ELF-1 (cell line): ENCODE measurements at regions not wholly inside any gene's neighbourhood (a gene's known extent, or its start where the extent isn't known, plus 50 kb on each side); places are given as distances from the start of the nearest gene placed in this dataset.
A peak's percentile ranks its signal among the peaks of the same experiment; 100 is the strongest.

Experiments used
- DNase-seq: peaks from one replicate; pipeline ENCODE4 v3.0.0-alpha.2; 2016; ENCODE audit warnings: low read depth, low spot score

DNA sequence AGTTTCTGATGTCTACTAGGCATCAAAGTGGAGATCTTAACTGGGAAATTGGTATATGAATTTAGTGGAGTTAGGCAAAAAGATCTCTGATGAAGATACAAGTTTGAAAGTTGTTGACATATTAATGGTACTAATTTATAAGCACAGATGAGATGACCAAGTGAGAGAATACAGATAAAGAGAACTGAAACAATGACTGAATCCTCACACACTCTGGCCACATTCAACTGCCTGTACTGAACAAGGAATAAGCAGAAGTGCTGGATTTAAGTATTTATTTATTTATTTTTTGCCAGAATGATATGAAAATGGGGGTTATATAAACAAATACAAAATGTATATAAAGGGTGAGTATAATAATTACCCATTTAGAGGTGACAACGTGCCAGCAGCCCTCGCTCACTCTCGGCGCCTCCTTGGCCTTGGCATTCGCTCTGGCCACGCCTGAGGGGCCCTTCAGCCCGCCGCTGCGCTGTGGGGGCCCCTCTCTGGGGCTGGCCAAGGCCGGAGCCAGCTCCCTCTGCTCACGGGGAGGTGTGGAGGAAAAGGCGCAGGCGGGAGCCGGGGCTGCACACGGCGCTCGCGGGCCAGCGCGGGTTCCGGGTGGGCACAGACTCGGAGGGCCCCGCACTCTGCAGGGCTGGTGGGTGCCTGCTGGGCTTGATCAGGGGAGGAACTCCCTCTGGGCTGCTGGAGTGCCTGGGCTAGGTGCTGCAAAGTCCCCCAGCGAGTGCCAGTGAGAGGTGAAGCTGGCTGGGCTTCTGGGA lies 1363.9 kb upstream of the CRIM1 start:
- DNase-seq: no peak

DNA sequence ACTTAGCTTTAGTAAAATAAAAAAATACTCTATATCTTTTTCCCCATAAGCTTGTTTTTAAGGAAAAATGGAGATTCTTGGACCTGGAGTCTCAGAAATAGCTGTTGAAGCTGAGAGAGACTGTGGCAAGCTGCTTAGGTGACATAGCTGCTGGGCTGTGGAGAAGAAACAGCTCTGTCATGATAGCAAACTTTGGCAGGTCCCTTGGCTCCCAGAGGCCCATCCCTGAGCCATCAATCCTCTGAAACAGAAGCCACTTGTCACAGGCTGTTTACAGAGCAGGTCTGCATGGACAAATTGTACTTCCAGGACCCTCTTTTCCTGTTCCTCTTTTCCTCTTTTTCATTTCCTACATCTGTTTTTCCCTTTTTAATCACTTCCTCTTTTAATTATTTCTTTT lies 1370.1 kb upstream of the CRIM1 start:
- DNase-seq: peak; percentile 44

DNA sequence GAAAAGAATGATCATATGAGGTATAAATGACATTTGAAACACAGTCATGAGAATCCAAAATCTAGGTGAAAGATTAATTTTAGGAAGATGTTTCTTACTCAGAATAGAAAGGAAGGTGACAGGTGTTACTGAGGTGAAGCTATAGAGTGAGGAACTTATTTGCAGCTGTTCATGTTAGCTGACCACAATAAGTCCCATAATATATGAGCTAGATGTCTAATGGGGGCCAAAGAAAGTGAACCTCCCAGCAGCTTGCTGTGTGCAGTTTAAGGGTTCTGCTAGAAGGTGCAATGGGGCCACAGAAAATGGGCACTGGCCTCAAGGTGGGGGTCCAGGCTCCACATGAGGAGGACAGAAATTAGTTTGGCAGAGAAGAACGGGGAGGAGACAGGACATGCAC lies 1374.9 kb upstream of the CRIM1 start:
- DNase-seq: no peak

DNA sequence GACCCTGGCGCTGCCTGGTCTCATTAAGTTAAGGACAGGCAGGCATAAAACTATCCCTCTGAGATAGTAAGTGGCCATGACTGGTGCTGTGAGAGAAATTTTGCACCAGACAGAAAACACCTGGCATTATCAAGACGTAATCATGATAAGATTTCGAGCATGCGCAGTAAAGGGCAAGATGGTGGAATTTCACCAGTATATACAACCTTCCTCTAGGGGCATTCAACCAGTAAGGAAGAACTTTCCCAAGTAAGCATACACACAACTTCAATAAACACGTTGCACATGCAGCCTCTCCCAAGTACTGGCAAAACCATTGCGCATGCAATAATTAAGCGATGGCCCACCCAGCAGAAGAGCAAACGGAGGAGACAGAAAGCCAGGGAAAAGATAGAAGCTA lies 1376.4 kb upstream of the CRIM1 start:
- no peak for DNase-seq

DNA sequence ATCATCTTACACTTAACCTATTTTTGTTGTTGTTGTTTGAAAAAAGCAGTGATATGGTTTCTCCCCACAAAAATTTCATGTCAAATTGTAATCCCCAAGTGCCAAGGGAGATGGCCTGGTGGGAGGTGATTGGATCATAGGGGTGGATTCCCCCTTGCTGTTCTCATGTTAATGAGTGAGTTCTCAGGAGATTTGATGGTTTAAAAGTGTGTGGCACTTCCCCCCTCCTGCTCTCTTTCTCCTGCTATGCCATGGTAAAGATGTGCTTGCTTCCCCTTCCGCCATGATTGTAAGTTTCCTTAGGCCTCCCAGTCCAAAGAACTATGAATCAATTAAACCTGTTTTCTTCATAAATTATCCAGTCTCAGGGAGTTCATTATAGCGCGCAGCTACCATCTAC lies 1362.7 kb upstream of the FAM98A start:
- DNase-seq: no peak

DNA sequence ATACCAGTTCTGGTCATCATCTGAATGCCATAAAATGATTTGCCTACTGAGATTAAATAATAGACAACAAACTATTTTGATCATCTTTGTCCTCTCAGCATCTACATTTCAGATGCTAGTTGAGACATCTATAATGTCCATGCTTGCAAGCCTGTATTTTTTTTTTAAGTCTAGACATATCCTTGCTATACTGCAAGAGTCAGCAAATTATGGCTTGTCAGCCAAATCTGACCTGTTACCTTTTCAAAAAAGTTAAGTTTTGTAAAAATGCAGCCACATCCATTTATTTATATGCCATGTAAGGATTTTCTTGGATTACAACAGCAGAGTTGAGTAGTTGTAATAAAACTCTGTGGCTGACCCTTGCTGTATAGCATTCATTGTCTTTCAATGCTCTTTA lies 1355.7 kb upstream of the FAM98A start:
- DNase-seq: no peak

DNA sequence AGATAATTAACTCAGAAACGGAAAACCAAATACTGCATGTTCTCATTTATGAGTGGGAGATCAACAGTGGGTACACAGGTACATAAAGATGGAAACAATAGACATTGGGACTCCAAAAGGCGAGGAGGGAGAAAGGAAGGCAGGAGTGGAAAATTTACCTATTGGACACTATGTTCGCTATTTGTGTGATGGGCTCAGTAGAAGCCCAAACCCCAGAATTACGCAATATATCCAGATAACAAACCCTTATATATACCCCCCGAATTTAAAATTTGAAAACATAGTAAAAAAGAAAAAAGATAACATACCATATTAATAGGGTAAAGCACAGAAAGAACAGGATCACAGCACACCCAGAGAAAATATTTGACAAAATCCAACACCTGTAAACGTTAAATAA lies 1351.7 kb upstream of the FAM98A start:
- DNase-seq: no peak

DNA sequence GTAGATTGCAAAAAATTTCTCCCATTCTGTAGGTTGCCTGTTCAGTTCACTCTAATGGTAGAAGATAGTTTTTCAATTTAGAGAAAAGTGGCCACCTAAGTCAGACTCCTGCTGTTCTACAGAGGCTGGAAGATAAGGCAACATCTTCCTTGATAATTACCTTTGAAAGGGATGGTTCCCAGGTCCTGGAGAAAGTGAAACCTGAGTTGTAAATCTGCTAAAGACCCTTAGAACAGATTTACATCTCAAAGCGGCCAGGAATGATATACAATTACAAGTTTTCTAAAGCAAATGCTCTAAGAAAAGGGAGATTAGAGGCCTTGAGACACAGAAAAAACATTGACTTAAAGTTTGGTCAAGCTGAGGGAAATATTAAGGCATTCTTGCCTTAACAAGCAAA lies 1350.2 kb upstream of the FAM98A start:
- peak; percentile 16 for DNase-seq

DNA sequence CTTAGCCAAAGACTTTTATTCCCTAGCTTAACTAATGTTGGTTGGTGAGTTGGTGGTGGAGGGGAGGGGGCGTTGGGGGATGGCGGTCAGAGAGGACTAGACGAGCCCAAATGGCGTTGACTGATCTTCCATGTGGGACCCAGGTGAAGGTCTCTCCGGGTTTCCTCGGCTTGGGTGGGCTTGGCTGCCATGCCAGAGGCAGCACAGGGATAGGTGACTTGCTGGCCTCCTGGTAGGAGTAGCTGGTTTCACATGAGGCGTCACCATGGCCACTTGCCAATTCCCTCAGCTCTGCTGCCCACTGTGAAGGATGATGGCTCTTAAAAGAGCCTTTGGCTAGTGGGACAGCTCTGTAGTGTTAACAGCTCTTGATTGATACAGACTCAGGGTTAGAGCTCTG lies 1337.0 kb upstream of the FAM98A start:
- no peak for DNase-seq

DNA sequence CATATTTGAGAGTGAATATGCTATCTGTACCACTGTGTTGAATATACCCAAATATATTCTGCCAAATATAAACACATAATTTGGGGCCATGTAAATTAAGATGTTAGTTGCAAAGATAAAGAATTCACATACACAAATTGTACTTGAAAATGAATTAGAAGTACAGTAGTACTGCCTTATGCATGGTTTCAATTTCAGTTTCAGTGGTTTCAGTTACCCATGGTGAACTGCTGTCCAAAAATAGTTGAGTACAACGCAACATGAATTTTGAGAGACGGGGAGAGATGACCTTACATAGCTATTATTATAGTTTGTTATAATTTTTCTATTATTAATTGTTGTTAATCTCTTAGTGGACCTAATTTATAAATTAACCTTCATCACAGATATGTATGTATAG lies 1313.0 kb upstream of the FAM98A start:
- DNase-seq: no peak

DNA sequence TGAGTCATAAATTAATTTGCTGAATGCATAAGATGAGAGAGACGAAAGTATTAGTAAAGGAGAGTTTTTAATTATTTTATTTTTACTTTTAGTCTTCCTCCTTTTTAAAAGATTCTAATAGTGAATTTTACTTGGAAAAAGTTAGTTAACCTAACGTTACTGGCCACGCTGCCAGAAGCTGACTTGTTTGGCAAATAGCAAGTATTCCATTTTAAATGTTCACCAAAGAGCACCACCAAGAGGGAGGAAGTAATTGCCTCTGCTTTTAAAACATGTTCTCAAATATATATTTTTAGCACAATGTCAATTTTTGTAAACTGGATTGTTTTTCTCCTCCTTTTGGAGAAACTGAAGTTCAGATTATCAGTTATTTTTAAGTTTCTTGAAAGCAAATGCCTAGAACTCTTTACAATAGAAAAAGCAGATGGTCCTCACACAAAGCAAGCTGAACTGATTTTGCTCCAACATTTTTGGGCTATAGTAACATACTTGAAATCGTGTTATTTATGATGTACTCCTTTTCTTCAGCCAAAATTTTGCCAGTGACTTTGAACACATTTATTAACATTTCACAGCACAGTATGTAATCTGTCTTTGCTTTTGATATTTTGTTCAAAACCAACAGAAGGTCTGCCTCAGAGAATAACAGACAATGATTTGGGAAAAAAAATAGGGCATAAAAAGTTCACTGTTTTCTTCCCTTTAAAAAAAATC lies 1311.0 kb upstream of the FAM98A start:
- DNase-seq: no peak

DNA sequence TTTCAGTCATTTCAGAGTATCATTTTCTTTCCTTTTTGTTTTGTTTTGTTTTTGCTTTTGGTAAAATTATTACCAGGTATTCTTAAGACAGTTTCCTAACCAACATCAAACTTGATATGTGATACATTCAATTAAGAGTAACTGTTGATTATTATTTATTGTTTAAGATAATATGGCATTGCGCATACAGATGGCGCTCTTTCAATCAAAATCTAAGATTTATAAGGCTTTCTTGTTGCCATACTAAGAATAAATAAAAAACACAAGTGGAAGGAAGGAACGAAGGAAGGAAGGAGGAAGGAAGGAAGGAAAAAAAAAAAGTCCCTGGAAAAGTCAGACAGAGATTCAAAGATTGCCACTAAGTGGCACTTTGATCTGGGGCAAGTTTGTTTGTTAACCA lies 1308.7 kb upstream of the FAM98A start:
- DNase-seq: no peak

DNA sequence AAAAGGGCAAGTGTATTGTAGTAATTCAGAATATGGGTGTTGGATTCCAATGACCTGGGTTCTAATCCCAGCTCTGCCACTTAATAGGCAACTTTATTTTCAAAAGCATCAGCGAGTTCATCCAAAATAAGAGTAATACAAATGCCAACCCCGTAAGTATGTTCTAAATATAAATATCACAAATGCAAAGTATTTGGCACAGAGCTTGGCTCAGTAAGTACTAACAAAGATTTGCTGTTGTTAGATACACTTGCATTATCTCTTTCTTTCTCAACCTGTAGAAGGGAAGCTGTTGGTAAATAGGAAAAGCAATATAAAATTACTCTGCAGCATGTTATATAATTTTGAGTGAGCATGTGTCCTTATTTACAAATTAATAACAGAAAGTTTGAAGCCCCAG lies 1302.6 kb upstream of the FAM98A start:
- DNase-seq: no peak

DNA sequence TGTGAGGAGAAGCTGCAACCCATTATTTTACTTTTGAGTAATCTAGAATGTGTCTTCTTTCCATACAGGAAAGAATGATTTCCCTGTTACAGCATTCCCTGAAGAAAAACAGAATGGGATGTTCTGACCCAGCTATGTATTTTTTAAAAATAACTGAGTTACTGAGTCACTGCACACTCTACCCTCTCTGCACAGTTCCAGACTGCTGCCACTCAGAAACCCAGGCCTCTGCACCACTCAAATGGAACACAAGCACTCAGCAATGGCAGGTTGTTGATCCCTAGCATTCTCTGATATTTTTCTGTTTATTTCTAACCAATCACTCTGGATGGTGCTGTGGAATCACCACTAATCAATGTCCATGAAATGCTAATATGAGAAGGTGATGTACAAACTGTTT lies 1300.0 kb upstream of the FAM98A start:
- DNase-seq: no peak

DNA sequence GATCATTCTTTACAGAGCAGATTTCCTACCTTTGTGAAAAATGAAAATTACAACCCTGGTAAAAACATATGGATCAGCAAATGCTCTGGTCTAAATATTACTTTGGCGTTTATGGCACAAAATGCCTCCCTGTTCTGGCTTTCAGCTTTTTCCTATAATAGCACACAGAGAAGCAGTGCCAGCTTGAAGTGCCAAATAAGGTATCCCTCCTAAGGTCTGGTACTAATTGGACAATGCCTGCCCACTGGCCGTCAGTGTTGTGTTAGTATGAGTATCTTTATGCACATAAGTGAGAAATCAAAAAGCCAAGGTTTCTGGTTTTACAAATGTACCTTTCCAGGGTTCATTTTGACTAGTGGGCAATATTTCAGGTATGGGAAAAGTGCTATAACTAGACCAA lies 1293.7 kb upstream of the FAM98A start:
- no peak for DNase-seq

DNA sequence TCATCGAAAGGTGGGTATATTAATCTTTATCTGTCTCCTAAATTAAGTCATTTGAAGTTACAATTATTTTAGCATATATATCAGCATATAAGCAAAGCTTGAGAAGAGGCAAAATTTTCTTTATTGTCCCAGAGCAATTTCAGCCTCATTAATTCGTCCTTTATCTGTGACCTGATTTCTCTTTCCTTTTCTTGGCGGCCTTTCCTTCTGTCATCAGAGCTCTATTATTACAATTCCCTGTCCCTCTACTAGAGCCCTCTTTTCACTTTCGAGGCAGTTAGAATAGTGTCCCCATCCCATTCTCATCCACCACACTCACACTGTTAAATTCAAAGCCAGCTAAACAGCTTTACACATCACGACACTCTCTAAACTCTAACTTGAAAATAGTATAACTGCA lies 1293.2 kb upstream of the FAM98A start:
- no peak for DNase-seq

DNA sequence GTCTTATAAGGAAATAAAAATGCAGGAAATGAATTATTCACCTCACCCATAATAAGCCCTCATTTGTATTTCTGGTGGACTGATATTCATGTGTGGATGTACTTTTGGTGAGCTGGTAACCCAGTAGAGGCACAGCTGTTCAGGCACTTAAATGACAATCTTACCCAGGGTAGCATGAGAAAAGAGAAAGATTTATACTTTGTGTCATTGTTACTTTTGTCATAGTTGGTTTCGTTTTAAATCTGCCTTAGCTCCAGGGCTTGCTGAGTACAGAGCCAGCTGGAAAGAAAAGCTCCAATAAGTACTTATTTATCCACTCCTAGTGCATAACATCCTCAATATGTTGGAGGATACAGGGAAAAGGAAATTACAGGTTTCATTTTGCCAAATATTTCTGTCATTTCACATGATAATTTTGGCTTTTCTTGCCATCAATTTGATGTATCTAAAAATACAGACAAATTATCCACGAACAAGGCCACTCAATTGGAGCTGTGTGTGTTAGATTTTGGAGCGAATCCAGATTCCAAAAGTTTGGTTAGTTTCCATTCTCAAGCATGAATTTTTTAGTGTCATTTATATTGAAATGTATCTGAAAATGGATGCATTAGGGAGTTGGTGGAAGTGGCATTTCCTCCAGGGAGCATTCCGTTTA lies 1276.1 kb upstream of the FAM98A start:
- no peak for DNase-seq

DNA sequence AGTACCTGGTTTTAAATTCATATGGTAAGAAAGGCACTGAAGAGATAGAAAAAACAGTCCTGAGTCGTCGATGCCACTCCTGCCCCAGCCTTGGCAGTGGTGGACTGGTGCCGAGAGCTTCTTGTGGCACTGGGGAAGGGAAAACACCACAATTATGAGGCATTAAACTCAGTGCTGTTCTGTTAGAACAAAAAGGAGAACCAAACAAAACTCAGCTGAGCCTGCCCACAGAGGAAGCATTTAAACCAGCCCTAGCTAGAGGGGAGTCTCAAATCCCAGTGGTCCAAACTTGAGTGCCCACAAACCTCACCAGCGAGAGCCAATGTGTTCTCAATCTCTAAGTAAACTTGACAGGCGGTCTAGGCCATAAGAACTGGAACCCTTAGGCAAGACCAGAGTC lies 1254.5 kb upstream of the FAM98A start:
- no peak for DNase-seq

DNA sequence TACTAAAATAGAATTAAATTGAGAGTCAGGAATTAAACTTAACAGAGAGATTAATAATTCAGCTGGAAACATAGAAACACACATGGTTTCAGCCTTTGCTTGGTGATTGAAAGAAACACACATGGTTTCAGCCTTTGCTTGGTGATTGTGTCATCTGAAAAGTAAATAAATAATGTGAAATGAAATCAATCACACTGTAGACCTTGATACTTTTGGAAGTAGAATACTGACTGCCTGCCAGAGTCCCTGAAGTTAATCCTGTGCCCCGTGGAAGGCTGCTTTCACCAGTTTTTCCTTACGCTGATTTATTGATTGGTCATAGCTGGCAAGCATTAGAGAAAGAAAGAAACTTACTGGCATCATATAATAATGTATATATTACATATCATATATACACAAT lies 1252.7 kb upstream of the FAM98A start:
- DNase-seq: no peak

DNA sequence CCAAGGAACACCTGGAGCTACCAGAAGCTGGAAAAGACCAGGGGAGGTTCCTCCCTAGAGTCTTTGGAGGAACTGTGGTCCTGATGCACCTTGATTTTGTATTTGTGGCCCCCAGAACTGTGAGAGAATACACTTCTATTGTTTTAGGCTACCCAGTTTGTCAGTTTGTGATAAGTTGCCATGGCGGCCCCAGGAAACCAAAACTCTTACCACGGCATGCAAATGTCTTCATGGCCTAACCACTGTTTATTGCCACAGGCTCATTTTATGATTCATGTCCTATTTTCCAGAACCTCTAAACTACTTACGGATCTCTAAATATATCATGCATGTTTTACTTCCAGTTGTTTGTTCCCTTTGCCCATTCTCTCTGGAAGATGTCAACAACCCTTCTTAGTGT lies 1250.7 kb upstream of the FAM98A start:
- DNase-seq: no peak

DNA sequence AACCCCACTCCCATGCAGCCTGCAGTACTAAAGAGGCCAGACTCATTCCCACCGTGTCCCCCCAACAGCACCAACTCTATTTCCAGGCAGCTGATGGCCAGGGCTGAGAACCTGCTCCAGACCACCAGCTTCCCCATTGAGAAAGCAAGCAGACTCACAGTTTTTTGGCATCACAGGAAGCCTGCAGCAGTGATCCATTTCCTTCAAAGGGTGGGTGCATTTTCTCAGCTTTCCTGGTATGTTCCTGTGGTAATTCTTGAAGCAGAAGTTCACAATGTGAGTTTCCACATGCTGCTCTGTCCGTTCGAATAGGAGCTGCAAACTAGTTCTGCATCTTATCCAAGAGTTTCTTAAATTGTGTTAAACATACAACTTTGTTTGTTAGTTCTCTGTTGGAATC lies 1249.6 kb upstream of the FAM98A start:
- no peak for DNase-seq

DNA sequence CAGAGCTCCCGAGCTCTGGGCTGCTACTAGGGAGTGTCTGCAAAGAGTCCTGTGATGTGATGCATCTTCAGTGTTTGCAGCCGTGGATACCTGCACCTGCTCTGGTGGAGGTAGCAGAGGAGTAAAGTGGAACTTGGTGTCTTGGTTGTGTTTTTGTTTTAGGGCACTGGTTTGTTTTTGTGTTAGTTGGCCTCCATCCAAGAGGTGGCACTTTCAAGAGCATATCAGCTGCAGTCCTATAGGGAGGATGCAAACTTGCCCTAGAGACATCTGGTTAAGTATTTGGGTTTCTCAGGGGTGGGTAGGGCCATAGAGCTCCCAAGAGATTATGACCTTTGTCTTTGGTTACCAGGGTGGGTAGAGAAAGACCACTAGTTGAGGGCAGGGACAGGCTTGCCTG lies 1249.0 kb upstream of the FAM98A start:
- DNase-seq: no peak

DNA sequence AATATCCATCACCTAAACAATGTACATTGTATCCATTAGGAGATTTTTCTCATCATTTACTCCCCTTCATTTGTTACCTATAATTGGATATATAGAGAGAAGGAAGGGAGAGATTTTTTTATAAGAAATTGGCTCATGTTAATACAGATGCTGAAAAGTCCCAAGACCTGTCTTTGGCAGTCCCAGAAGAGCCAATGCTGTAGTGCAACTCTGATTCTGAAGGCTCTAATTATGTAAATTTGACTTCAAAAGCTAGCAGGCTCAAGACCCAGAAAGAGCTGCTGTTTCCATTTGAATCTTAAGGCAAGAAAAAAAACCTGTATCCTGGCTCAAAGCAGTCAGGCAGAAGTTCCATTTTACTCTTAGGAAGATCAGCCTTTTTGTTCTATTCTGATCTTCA lies 1245.5 kb upstream of the FAM98A start:
- DNase-seq: peak; percentile 23
